Osteocyte (in vitro differentiated cells): ENCODE measurements at regions not wholly inside any gene's neighbourhood (a gene's known extent, or its start where the extent isn't known, plus 50 kb on each side); places are given as distances from the start of the nearest gene placed in this dataset.

ENCODE experiments used
- DNase-seq: peaks from one replicate; pipeline ENCODE4 v3.0.0; 2021; ENCODE audit warnings: mixed read lengths; ENCODE audit not compliant: unreplicated experiment; ENCODE audit errors: extremely low spot score
- H3K27ac Mint-ChIP-seq: one replicate; pipeline ENCODE4 v1.8.0; 2021; ENCODE audit warnings: mild to moderate bottlenecking, mixed read lengths; ENCODE audit not compliant: unreplicated experiment
- H3K27me3 Mint-ChIP-seq: one replicate; pipeline ENCODE4 v1.8.0; 2021; ENCODE audit warnings: mixed read lengths; ENCODE audit not compliant: unreplicated experiment
- H3K36me3 Mint-ChIP-seq: one replicate; pipeline ENCODE4 v1.8.0; 2021; ENCODE audit warnings: mixed read lengths; ENCODE audit not compliant: unreplicated experiment
- H3K4me1 Mint-ChIP-seq: one replicate; pipeline ENCODE4 v1.8.0; 2021; ENCODE audit warnings: mixed read lengths; ENCODE audit not compliant: unreplicated experiment
- H3K4me3 Mint-ChIP-seq: one replicate; pipeline ENCODE4 v1.8.0; 2021; ENCODE audit warnings: mild to moderate bottlenecking, moderate library complexity, mixed read lengths; ENCODE audit not compliant: unreplicated experiment
- H3K9me3 Mint-ChIP-seq: one replicate; pipeline ENCODE4 v1.8.0; 2021; ENCODE audit warnings: mixed read lengths; ENCODE audit not compliant: unreplicated experiment
- CTCF ChIP-seq: fragments of 200-600 bp; sonication (generic); IDR thresholded peaks from 2 replicates; pipeline ENCODE4 v1.5.0; 2021; ENCODE audit warnings: antibody characterized with exemption, mild to moderate bottlenecking, moderate library complexity

- Mint-ChIP-seq H3K4me3 (no peak overlapping the region), H3K9me3 (no peaks in the 10 kb centered on the region), H3K36me3 (no peaks in the 10 kb centered on the region), H3K4me1 (no peaks in the 10 kb centered on the region), H3K27me3 (peaks cover 3% of the 10 kb centered on the region), H3K27ac (no peak overlapping the region)
- TF ChIP-seq CTCF: no peak
- no peak for DNase-seq
Observed at GRCh38 chr5:21680196-21680595, 1172.9 kb downstream of the CDH12 start.

- TF ChIP-seq CTCF: no peak
- no peak overlapping the region for H3K4me3 Mint-ChIP-seq
- H3K4me1 Mint-ChIP-seq: no peaks in the 10 kb centered on the region
- H3K36me3 Mint-ChIP-seq: no peaks in the 10 kb centered on the region
- no peak for DNase-seq
- peaks cover 7% of the 10 kb centered on the region for H3K27me3 Mint-ChIP-seq
- no peak overlapping the region for H3K27ac Mint-ChIP-seq
- no peaks in the 10 kb centered on the region for H3K9me3 Mint-ChIP-seq
Observed at GRCh38 chr5:21678526-21678925, 1174.6 kb downstream of the CDH12 start.

GRCh38 chr5:21672911-21673310, 1180.2 kb downstream of the CDH12 start:
- Mint-ChIP-seq H3K4me3 (no peak overlapping the region), H3K27me3 (peaks cover 13% of the 10 kb centered on the region), H3K36me3 (no peaks in the 10 kb centered on the region), H3K27ac (no peak overlapping the region), H3K9me3 (no peaks in the 10 kb centered on the region), H3K4me1 (no peaks in the 10 kb centered on the region)
- TF ChIP-seq CTCF: no peak
- no peak for DNase-seq

- Mint-ChIP-seq H3K27me3 (peaks cover 10% of the 10 kb centered on the region), H3K27ac (no peak overlapping the region), H3K9me3 (no peaks in the 10 kb centered on the region), H3K4me1 (no peaks in the 10 kb centered on the region), H3K36me3 (no peaks in the 10 kb centered on the region), H3K4me3 (no peak overlapping the region)
- no peak for TF ChIP-seq CTCF
- no peak for DNase-seq
Observed at GRCh38 chr5:21672360-21672759, 1180.8 kb downstream of the CDH12 start.

GRCh38 chr5:21665524-21665923, 1187.6 kb downstream of the CDH12 start:
- Mint-ChIP-seq H3K27ac (no peak overlapping the region), H3K9me3 (peaks cover 4% of the 10 kb centered on the region), H3K27me3 (peaks cover 2% of the 10 kb centered on the region), H3K36me3 (no peaks in the 10 kb centered on the region), H3K4me3 (no peak overlapping the region), H3K4me1 (no peaks in the 10 kb centered on the region)
- TF ChIP-seq CTCF: no peak
- no peak for DNase-seq
